Liver (tissue), 3 donors: ENCODE measurements at regions not wholly inside any gene's neighbourhood (a gene's known extent, or its start where the extent isn't known, plus 50 kb on each side); places are given as distances from the start of the nearest gene placed in this dataset.

Experiments
- FOXA1 ChIP-seq: IDR thresholded peaks from 2 replicates; pipeline ENCODE4 v1.6.1; 2016; ENCODE audit warnings: antibody characterized with exemption
- HNF4G ChIP-seq: IDR thresholded peaks from 2 replicates; pipeline ENCODE4 v1.6.1; 2016; ENCODE audit warnings: antibody characterized with exemption
- RXRA ChIP-seq, 2 donors: IDR thresholded peaks; 2 replicates each; pipeline ENCODE4 v1.6.1; 2017 to 2018; ENCODE audit warnings: antibody characterized with exemption in 2 of 2, mild to moderate bottlenecking in 1 of 2
- SP1 ChIP-seq: IDR thresholded peaks from 2 replicates; pipeline ENCODE4 v1.6.1; 2018; ENCODE audit warnings: antibody characterized with exemption, mild to moderate bottlenecking
- TAF1 ChIP-seq: conservative IDR thresholded peaks from 2 replicates; pipeline ENCODE4 v1.6.1; 2016; ENCODE audit warnings: antibody characterized with exemption, mild to moderate bottlenecking
- TF ChIP-seq, protein P1 (sequence below): IDR thresholded peaks from 2 replicates; pipeline ENCODE4 v1.6.1; 2016; ENCODE audit warnings: antibody characterized with exemption
- TF ChIP-seq, protein P2 (sequence below): fragments of 150-350 bp; IDR thresholded peaks from 2 replicates; pipeline ENCODE4 v1.5.1; 2017; ENCODE audit warnings: improper control_type of control experiment, low read depth, low read length; ENCODE audit not compliant: missing input control
- TF ChIP-seq, protein P3 (sequence below): IDR thresholded peaks from 2 replicates; pipeline ENCODE4 v1.6.1; 2016; ENCODE audit warnings: antibody characterized with exemption
- TF ChIP-seq, protein P4 (sequence below): IDR thresholded peaks from 2 replicates; pipeline ENCODE4 v1.6.1; 2016; ENCODE audit warnings: antibody characterized with exemption, mild to moderate bottlenecking
- TF ChIP-seq, protein P5 (sequence below): IDR thresholded peaks from 2 replicates; pipeline ENCODE4 v1.6.1; 2016; ENCODE audit warnings: antibody characterized with exemption
- donor health status: healthy.
- donor health status: healthy.

DNA sequence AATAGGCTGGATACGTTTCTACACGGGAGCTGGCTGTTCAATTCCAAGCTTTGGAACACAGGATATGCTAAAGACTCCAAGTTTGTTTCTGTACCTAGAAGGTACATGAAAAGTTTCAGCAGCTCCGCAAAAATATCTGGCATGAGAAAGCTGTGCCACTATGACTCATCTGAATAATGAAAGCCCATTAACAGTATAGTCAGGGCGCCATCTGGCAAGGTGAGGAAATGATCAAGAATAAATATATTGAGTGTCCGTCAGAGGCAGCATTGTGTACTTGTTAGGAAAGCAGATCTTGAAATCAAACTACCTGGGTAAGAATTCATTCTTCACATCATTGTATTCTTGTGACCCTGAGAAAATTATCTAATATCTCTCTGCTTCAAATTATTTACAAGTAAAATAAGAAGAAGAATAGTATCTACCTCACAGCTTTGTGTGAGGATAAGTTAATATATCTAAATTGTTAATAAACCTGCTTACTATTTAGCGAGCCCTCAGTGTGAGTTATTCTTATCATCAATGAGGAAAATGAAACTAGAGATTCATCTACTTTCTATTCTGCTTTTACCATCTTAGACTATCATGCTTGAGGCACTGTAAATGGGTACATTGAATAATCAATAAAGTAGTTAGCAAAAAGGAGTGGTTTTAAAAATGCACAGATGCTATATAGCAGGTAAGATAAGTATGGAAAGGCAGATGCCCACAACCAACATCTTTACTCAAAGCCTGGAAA, 53.5 kb downstream of the FSCB start:
- TF ChIP-seq, protein P1, sequence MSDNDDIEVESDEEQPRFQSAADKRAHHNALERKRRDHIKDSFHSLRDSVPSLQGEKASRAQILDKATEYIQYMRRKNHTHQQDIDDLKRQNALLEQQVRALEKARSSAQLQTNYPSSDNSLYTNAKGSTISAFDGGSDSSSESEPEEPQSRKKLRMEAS, result no peak
- TF ChIP-seq, protein P2, sequence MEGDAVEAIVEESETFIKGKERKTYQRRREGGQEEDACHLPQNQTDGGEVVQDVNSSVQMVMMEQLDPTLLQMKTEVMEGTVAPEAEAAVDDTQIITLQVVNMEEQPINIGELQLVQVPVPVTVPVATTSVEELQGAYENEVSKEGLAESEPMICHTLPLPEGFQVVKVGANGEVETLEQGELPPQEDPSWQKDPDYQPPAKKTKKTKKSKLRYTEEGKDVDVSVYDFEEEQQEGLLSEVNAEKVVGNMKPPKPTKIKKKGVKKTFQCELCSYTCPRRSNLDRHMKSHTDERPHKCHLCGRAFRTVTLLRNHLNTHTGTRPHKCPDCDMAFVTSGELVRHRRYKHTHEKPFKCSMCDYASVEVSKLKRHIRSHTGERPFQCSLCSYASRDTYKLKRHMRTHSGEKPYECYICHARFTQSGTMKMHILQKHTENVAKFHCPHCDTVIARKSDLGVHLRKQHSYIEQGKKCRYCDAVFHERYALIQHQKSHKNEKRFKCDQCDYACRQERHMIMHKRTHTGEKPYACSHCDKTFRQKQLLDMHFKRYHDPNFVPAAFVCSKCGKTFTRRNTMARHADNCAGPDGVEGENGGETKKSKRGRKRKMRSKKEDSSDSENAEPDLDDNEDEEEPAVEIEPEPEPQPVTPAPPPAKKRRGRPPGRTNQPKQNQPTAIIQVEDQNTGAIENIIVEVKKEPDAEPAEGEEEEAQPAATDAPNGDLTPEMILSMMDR, result no peak
- TF ChIP-seq, protein P3, sequence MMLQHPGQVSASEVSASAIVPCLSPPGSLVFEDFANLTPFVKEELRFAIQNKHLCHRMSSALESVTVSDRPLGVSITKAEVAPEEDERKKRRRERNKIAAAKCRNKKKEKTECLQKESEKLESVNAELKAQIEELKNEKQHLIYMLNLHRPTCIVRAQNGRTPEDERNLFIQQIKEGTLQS, result no peak
- TF ChIP-seq SP1 (no peak), TAF1 (no peak), HNF4G (no peak), RXRA (IDR thresholded peaks at IDR 0.05) (no peak), FOXA1 (no peak)
- TF ChIP-seq, protein P4, sequence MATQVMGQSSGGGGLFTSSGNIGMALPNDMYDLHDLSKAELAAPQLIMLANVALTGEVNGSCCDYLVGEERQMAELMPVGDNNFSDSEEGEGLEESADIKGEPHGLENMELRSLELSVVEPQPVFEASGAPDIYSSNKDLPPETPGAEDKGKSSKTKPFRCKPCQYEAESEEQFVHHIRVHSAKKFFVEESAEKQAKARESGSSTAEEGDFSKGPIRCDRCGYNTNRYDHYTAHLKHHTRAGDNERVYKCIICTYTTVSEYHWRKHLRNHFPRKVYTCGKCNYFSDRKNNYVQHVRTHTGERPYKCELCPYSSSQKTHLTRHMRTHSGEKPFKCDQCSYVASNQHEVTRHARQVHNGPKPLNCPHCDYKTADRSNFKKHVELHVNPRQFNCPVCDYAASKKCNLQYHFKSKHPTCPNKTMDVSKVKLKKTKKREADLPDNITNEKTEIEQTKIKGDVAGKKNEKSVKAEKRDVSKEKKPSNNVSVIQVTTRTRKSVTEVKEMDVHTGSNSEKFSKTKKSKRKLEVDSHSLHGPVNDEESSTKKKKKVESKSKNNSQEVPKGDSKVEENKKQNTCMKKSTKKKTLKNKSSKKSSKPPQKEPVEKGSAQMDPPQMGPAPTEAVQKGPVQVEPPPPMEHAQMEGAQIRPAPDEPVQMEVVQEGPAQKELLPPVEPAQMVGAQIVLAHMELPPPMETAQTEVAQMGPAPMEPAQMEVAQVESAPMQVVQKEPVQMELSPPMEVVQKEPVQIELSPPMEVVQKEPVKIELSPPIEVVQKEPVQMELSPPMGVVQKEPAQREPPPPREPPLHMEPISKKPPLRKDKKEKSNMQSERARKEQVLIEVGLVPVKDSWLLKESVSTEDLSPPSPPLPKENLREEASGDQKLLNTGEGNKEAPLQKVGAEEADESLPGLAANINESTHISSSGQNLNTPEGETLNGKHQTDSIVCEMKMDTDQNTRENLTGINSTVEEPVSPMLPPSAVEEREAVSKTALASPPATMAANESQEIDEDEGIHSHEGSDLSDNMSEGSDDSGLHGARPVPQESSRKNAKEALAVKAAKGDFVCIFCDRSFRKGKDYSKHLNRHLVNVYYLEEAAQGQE, result no peak
- TF ChIP-seq, protein P5, sequence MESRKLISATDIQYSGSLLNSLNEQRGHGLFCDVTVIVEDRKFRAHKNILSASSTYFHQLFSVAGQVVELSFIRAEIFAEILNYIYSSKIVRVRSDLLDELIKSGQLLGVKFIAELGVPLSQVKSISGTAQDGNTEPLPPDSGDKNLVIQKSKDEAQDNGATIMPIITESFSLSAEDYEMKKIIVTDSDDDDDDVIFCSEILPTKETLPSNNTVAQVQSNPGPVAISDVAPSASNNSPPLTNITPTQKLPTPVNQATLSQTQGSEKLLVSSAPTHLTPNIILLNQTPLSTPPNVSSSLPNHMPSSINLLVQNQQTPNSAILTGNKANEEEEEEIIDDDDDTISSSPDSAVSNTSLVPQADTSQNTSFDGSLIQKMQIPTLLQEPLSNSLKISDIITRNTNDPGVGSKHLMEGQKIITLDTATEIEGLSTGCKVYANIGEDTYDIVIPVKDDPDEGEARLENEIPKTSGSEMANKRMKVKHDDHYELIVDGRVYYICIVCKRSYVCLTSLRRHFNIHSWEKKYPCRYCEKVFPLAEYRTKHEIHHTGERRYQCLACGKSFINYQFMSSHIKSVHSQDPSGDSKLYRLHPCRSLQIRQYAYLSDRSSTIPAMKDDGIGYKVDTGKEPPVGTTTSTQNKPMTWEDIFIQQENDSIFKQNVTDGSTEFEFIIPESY, result no peak
